ENCODE measurements at regions not wholly inside any gene's neighbourhood (a gene's known extent, or its start where the extent isn't known, plus 50 kb on each side); places are given as distances from the start of the nearest gene placed in this dataset.
"Not testable (repeated sequence)": the region's sequence is repeated elsewhere in the genome, so short reads cannot be mapped to it uniquely, and the experiment has no call there.

GRCh38 chr16:52386694-52387093 lies 160.2 kb downstream of the TOX3 start:
- no peak for DNase-seq (ENCODE audit: low read depth in 2 of 2)

- DNase-seq (ENCODE audit: low read depth in 2 of 2) = no peak
Measured at GRCh38 chr16:52384378-52384777, 162.6 kb downstream of the TOX3 start.

DNA sequence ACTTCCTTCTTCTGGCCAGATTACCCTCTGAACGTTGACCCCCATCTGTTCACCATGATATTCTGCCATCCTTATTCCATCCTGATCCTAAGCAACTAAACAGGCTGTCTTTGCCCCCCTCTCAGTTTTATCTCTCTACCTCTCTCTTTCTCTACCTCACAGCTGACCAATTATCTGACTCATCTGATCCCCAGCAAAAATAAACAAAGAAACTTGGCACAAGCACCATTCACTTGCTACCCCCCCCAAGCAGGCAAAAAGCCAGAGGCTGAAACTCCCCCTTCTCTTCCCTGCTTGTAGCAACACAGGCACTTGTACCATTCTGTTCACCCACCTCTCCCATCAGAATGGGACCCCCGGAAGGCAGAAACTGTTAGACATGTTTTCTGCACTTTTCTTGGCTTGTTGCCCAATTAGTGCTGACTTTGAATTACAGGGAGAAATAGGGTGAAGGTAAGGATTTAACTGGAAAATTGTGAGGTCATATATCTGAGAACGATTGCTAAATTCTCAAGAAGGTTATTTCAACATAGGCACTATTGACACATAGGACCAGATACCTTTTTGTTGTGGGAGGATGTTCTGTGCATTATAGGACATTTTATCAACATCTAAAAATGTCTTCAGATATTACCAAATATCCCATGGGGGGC lies 163.2 kb downstream of the TOX3 start:
- DNase-seq (ENCODE audit: low read depth in 2 of 2) = no peak

- no peak for DNase-seq (ENCODE audit: low read depth in 2 of 2)
Measured at GRCh38 chr16:52383119-52383518, 163.8 kb downstream of the TOX3 start.

DNA sequence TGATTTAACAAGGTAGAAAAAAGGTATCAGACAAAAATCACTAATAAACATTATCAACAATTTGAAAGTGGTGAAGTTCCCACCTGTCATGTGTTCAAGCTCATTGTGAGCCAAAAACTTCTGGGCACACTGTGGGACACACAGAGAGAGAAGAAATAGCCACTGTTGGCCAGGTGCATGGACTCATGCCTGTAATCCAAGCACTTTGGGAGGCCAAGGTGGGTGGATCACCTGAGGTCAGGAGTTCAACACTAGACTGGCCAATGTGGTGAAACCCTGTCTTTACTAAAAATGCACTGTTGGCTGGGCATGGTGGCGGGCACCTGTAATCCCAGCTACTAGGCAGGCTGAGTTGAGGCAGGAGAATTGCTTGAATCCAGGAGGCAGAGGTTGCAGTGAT lies 167.4 kb downstream of the TOX3 start:
- DNase-seq (ENCODE audit: low read depth in 2 of 2) = no peak

- DNase-seq (ENCODE audit: low read depth in 2 of 2) = no peak
Measured at GRCh38 chr16:52376676-52377280, 170.2 kb downstream of the TOX3 start.

DNA sequence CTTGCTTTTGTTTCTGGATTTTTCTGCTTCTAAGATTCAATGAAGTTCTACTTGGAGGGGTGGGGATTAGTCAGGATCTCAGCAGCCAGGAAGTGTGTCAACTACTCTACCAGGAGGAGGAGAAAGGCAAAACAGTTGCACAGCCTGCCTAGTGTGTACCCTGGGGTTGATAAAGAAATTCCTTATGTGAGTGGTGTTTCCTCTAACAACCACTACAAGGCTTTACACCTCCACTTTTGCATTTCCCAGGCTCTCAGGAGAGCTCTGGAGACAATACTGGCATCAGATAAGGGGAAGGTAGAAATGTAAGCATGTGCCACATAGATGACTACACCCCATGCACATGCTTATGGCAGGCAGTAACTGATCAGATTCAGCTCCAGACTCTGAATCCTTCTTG lies 174.6 kb downstream of the TOX3 start:
- no peak for DNase-seq (ENCODE audit: low read depth in 2 of 2)

DNA sequence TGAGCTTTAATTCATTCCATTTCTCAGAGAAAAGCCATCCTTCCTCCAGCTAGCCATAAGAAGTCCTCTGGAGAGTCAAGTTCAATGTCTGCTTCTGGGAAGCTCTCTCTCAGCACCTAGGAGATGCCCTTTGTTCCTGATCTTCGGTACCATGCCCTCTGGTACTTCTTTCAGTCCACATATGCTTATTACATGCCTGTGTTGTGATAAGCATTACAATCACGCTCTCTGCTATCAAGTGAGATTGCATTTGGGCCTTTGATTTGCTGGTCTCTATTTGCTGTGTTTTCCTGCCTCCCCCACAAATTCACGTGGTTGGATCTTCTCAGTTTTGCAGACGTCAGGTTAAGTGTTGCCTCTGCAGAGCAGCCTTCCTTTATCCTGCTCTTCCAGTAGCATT lies 178.1 kb downstream of the TOX3 start:
- no peak for DNase-seq (ENCODE audit: low read depth in 2 of 2)

DNA sequence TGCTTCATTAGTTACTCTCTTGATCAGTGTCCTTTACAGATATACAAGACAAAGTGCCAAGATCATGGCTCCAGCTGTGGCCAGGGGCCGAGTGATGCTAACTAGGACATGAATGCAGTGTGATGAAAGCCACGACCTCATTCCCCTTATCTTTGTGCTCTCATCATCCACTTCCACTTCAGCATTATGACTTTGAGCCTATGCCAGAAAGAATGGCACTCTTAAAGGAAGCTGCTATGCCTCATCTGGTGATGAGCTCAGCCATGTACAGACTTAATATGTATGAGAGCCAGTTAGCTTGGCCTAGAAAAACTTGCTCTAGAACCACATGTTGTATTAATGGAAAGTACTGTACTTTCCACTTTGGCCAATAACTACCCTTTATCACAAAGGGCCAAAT lies 179.1 kb downstream of the TOX3 start:
- DNase-seq (ENCODE audit: low read depth in 2 of 2) = no peak

GRCh38 chr16:52366983-52367382 lies 180.0 kb downstream of the TOX3 start:
- no peak for DNase-seq (ENCODE audit: low read depth in 2 of 2)

DNA sequence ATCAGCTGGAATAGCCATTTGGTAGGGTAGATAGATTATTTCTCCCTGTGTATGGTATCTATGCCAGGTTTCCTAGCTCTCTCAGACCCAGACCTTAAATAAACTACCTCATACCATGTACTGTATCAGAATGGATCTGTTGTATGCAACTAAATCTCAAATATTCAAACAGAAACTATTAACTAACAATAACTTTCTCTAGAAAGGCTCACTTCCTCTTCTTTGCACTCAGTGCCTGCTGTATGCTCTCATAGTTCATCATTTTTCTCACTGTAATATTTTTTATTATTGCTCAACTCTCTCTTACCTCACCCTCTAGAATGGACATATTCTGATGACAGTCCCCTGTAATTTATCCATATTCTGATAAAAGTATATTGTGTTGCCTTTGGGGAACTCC lies 182.4 kb downstream of the TOX3 start:
- no peak for DNase-seq (ENCODE audit: low read depth in 2 of 2)

DNA sequence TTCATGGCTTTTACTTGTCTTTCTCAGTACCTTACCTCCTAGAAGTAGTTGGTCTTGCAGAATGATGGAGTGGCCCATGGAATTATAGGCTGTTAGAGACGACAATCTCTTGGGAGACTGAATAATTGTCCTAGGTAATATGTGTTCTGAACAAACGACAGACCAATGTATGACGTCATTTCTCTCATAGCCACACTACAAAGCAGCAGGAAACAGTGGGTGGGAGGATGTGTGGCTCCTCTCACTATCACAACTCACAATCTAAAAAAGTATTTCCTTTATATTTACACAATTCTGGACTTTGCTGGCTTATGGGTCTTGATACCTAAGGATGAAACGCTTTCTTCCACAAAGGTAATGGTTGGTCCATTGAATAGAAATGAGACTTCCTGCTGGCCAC lies 183.9 kb downstream of the TOX3 start:
- DNase-seq (ENCODE audit: low read depth in 2 of 2) = no peak

DNA sequence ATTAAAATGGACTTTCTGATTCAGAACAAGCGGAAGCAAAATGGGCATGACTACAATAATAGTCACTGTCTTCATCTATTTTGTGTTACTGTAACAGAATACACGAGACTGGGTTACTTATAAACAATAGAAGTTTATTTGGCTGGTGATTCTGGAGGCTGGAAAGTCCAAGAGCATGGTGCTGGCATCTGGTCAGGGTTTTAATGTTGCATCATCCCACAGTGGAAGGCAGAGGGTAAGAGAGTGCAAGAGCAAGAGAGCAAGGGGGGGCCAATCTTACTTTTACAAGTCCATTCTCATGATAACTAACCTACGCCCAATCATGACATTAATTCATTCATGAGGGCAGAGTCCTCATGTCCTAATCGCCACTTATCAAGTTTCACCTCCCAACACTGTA lies 189.2 kb downstream of the TOX3 start:
- DNase-seq (ENCODE audit: low read depth in 2 of 2) = no peak

GRCh38 chr16:52353249-52353648 lies 193.7 kb downstream of the TOX3 start:
- no peak for DNase-seq (ENCODE audit: low read depth in 2 of 2)

DNA sequence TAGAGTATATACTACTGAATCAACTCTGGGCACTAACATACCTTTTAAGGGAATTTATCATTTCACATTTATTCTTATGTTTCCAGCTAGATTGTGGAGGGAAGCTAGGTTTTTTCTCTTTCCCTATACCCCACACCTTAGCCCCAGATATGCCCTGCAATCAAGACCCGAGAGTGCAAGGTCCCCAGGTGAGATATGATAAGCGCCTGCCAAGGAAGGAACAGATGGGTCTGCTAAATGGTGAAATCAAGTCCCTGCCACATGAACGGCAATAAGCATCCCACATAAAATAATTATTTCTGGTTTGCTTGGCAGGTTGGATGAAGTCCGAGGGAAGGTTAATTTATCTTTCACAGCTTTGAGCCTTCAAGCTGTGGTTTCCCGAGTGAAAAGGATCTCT lies 195.5 kb downstream of the TOX3 start:
- DNase-seq (ENCODE audit: low read depth in 2 of 2) = no peak

- DNase-seq (ENCODE audit: low read depth in 2 of 2) = no peak
Measured at GRCh38 chr16:52350031-52350642, 196.8 kb downstream of the TOX3 start.

- no peak for DNase-seq (ENCODE audit: low read depth in 2 of 2)
Measured at GRCh38 chr16:52346709-52347108, 200.2 kb downstream of the TOX3 start.

DNA sequence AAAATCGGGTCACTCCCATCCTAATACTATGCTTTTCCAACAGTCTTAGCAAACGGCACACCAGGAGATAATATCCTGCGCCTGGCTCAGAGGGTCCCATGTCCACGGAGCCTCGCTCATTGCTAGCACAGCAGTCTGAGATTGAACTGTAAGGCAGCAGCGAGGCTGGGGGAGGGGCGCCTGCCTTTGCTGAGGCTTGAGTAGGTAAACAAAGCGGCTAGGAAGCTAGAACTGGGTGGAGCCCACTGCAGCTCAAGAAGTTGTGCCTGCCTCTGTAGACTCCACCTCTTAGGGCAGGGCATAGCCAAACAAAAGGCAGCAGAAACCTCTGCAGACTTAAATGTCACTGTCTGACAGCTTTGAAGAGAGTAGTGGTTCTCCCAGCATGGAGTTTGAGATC lies 213.3 kb downstream of the TOX3 start:
- DNase-seq (ENCODE audit: low read depth in 2 of 2) = not testable (repeated sequence)

- DNase-seq (ENCODE audit: low read depth in 2 of 2) = no peak
Measured at GRCh38 chr16:52320930-52321439, 226.0 kb downstream of the TOX3 start.

DNA sequence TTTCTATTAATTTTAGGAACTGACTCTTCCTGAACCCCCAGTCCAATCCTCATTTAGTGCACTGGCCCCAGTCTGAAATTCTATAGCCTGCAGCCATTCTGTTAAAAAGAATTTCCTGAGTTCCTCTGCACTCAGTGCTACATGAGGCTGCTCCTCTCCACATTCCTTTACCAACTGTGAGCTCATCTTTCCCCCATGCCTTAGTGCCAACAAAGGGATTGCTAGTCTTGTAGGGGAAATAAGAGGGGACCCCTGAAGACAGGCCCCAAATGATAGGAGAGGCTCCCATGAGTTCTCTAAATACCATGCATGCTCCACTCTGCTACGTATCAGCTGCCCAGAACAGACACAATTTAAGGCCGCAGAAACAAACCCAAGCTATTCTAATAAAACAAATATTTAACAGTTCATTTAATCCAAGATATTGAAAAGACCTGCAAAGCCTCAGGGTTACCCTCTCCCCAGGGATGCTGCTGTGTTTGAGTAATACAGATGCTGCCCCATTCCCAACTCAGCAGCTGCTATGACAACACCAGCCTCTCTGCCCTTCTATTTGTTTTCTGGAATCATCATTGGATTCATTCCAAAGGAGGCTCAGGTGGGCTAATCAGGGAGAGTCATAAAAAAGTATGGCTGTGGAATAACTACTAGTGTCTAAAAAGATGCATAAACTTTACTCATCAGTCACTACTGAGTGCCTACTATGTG lies 228.5 kb downstream of the TOX3 start:
- DNase-seq (ENCODE audit: low read depth in 2 of 2) = no peak

DNA sequence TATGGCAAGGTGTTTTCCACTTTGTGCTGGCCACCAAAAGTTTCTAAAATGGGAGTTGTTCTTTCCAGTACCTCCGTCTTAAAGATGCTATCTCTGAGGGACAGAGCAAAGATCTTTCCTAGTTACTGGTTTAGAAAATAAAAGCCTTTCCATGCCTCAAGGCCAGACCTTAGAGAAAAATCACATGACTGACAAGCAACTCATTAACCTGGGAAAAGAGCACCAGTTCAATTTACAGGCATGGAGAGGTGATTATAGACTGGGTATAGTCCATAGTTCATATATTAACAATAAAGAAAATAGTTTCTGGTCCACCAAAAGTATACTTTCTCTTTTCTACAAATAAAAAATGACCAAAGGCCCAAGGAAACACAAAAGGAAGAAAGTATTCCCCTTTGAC lies 230.7 kb downstream of the TOX3 start:
- no peak for DNase-seq (ENCODE audit: low read depth in 2 of 2)

GRCh38 chr16:52312716-52313115 lies 234.2 kb downstream of the TOX3 start:
- DNase-seq (ENCODE audit: low read depth in 2 of 2) = no peak
